HEK293 (cell line): ENCODE measurements at regions not wholly inside any gene's neighbourhood (a gene's known extent, or its start where the extent isn't known, plus 50 kb on each side); places are given as distances from the start of the nearest gene placed in this dataset.
"Not testable (repeated sequence)": the region's sequence is repeated elsewhere in the genome, so short reads cannot be mapped to it uniquely, and the experiment has no call there.

ENCODE experiments used
- CTCF ChIA-PET: fragments of 350-600 bp; formaldehyde crosslinking; extraction: SDS; loops from one replicate; lab custom pipeline; 2021; ENCODE audit warnings: antibody characterized with exemption; lab: Yijun Ruan, JAX
- POLR2A ChIA-PET: fragments of 300-600 bp; formaldehyde crosslinking; extraction: SDS; loops from one replicate; lab custom pipeline; 2020; ENCODE audit warnings: antibody characterized with exemption, inconsistent platforms; lab: Yijun Ruan, JAX
- H3K27ac ChIP-seq: fragments of 200-500 bp; sonication (Bioruptor generic); 2 replicates; pipeline ENCODE4 v1.5.1; 2014; ENCODE audit warnings: low read depth, low read length, control low read depth, inconsistent platforms; ENCODE audit errors: extremely low read depth
- H3K36me3 ChIP-seq, 2 experiments: fragments of 200-500 bp in 1 of 2; sonication (Bioruptor generic) in 1 of 2; 1 replicate in 1 of 2; 2 replicates in 1 of 2; pipeline ENCODE4 v1.5.1; 2014 to 2017; ENCODE audit warnings: inconsistent platforms in 2 of 2, low read length in 2 of 2; ENCODE audit not compliant: control insufficient read depth in 2 of 2, insufficient read depth in 1 of 2
- H3K4me1 ChIP-seq: fragments of 200-500 bp; sonication (Bioruptor generic); 2 replicates; pipeline ENCODE4 v1.5.1; 2014; ENCODE audit warnings: mild to moderate bottlenecking, low read length, inconsistent platforms; ENCODE audit not compliant: control insufficient read depth, insufficient read depth
- H3K4me3 ChIP-seq: 2 replicates; pipeline ENCODE4 v1.5.1; 2011; ENCODE audit warnings: low read depth, mild to moderate bottlenecking, control low read depth, low read length, moderate library complexity
- H3K9me3 ChIP-seq: fragments of 200-500 bp; sonication (Bioruptor generic); 2 replicates; pipeline ENCODE4 v1.5.1; 2014; ENCODE audit warnings: low read depth, low read length, inconsistent platforms; ENCODE audit not compliant: control insufficient read depth, insufficient read depth
- CTCF ChIP-seq: fragments of 450-650 bp; formaldehyde crosslinking; IDR thresholded peaks from 2 replicates; pipeline ENCODE4 v1.5.1; 2016; ENCODE audit warnings: missing biosample characterization, missing genetic modification characterization
- GLI2 ChIP-seq: fragments of 450-650 bp; formaldehyde crosslinking; IDR thresholded peaks from 2 replicates; pipeline ENCODE4; 2017; ENCODE audit warnings: missing biosample characterization, missing genetic modification characterization, low read depth, borderline replicate concordance
- HOXC10 ChIP-seq: sonication (generic); formaldehyde crosslinking; IDR thresholded peaks from 2 replicates; pipeline ENCODE4 v1.8.1; 2023; ENCODE audit warnings: mild to moderate bottlenecking, missing genetic modification reagents
- KLF7 ChIP-seq: fragments of 450-650 bp; formaldehyde crosslinking; IDR thresholded peaks from 2 replicates; pipeline ENCODE4 v1.5.1; 2016; ENCODE audit warnings: missing biosample characterization, missing genetic modification characterization, borderline replicate concordance
- YY1 ChIP-seq: fragments of 450-650 bp; formaldehyde crosslinking; IDR thresholded peaks from 2 replicates; pipeline ENCODE4 v1.5.1; 2018; ENCODE audit warnings: missing biosample characterization, missing genetic modification characterization
- ZBTB11 ChIP-seq: fragments of 450-650 bp; formaldehyde crosslinking; conservative IDR thresholded peaks from 2 replicates; pipeline ENCODE4 v1.5.1; 2016; ENCODE audit warnings: low read depth, missing biosample characterization, missing genetic modification characterization
- ZBTB48 ChIP-seq: fragments of 450-650 bp; formaldehyde crosslinking; IDR thresholded peaks from 2 replicates; pipeline ENCODE4 v1.5.1; 2016; ENCODE audit warnings: missing biosample characterization, missing genetic modification characterization
- ZNF112 ChIP-seq: fragments of 450-650 bp; formaldehyde crosslinking; IDR thresholded peaks from 2 replicates; pipeline ENCODE4 v1.5.0; 2017; ENCODE audit warnings: missing biosample characterization, missing genetic modification characterization
- ZNF114 ChIP-seq: fragments of 450-650 bp; formaldehyde crosslinking; IDR thresholded peaks from 2 replicates; pipeline ENCODE4 v1.5.0; 2017; ENCODE audit warnings: missing biosample characterization, missing genetic modification characterization
- ZNF16 ChIP-seq: fragments of 450-650 bp; formaldehyde crosslinking; IDR thresholded peaks from 2 replicates; pipeline ENCODE4 v1.5.1; 2016; ENCODE audit warnings: low read depth, missing biosample characterization, missing genetic modification characterization
- ZNF311 ChIP-seq: fragments of 450-650 bp; formaldehyde crosslinking; IDR thresholded peaks from 2 replicates; pipeline ENCODE4 v1.5.1; 2017; ENCODE audit warnings: missing biosample characterization, missing genetic modification characterization, borderline replicate concordance
- ZNF341 ChIP-seq: fragments of 450-650 bp; formaldehyde crosslinking; IDR thresholded peaks from 2 replicates; pipeline ENCODE4; 2016; ENCODE audit warnings: low read depth, missing biosample characterization, missing genetic modification characterization
- ZNF354C ChIP-seq: fragments of 450-650 bp; formaldehyde crosslinking; IDR thresholded peaks from 2 replicates; pipeline ENCODE4 v1.5.1; 2016; ENCODE audit warnings: missing biosample characterization, missing genetic modification characterization, low read depth, borderline replicate concordance
- ZNF37A ChIP-seq: fragments of 450-650 bp; IDR thresholded peaks from 2 replicates; pipeline ENCODE4 v1.5.1; 2018; ENCODE audit warnings: missing biosample characterization, missing genetic modification characterization
- ZNF426 ChIP-seq: fragments of 450-650 bp; formaldehyde crosslinking; IDR thresholded peaks from 2 replicates; pipeline ENCODE4 v1.5.1; 2017; ENCODE audit warnings: missing biosample characterization, missing genetic modification characterization, mild to moderate bottlenecking, inconsistent platforms, moderate library complexity
- ZNF560 ChIP-seq: fragments of 450-650 bp; formaldehyde crosslinking; IDR thresholded peaks from 2 replicates; pipeline ENCODE4 v1.5.1; 2017; ENCODE audit warnings: missing biosample characterization, missing genetic modification characterization, borderline replicate concordance
- ZNF830 ChIP-seq: fragments of 450-650 bp; IDR thresholded peaks from 2 replicates; pipeline ENCODE4 v1.5.0; 2018; ENCODE audit warnings: missing biosample characterization, missing genetic modification characterization, low read depth, mild to moderate bottlenecking, moderate library complexity
- TF ChIP-seq, protein P1 (sequence below): fragments of 450-650 bp; formaldehyde crosslinking; optimal IDR thresholded peaks from 2 replicates; pipeline ENCODE3; 2016; ENCODE audit warnings: missing biosample characterization, mild to moderate bottlenecking, missing genetic modification characterization
- TF ChIP-seq, protein P2 (sequence below): fragments of 450-650 bp; formaldehyde crosslinking; IDR thresholded peaks from 2 replicates; pipeline ENCODE4 v1.5.1; 2016; ENCODE audit warnings: missing biosample characterization, missing genetic modification characterization

DNA sequence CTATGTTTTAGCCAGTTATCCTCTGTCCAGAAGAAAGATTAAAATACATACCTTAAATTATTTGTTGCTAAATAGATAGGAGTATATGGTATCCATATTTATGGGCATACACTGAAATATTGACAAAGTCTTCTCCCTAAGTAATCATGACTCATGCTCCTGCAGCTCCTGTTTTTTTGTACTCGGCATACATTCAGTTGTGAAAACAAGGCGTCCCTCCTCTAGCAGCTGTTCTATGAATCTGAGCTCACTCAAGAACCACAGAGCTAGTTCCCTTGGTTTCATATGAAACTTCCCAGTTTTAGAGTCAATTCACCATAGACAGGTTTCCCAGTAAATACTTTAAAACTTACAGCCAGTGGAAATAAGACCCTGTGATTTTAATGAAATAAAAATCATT, 168.7 kb upstream of the CDH7 start:
- H3K9me3 ChIP-seq, CTCF ChIA-PET, H3K4me3 ChIP-seq, H3K4me1 ChIP-seq, POLR2A ChIA-PET, H3K36me3 ChIP-seq, H3K27ac ChIP-seq: not testable (repeated sequence)

GRCh38 chr18:65568866-65569265, 181.9 kb upstream of the CDH7 start:
- H3K27ac ChIP-seq, result no peak overlapping the region
- no peaks in the 10 kb centered on the region for H3K36me3 ChIP-seq
- H3K4me1 ChIP-seq, result no peaks in the 10 kb centered on the region
- H3K9me3 ChIP-seq, result no peaks in the 10 kb centered on the region
- TF ChIP-seq ZNF16 (tag by site-specific recombination), result no peak
- TF ChIP-seq ZNF37A, result no peak
- TF ChIP-seq, protein P1, sequence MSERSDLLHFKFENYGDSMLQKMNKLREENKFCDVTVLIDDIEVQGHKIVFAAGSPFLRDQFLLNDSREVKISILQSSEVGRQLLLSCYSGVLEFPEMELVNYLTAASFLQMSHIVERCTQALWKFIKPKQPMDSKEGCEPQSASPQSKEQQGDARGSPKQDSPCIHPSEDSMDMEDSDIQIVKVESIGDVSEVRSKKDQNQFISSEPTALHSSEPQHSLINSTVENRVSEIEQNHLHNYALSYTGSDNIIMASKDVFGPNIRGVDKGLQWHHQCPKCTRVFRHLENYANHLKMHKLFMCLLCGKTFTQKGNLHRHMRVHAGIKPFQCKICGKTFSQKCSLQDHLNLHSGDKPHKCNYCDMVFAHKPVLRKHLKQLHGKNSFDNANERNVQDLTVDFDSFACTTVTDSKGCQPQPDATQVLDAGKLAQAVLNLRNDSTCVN (tag by site-specific recombination), result no peak
- TF ChIP-seq ZNF311 (tag by site-specific recombination), result no peak
- TF ChIP-seq HOXC10 (CRISPR knock-in tag), result no peak
- POLR2A ChIA-PET, result no interaction called here
- H3K4me3 ChIP-seq, result no peak overlapping the region
- CTCF ChIA-PET, result no interaction called here

DNA sequence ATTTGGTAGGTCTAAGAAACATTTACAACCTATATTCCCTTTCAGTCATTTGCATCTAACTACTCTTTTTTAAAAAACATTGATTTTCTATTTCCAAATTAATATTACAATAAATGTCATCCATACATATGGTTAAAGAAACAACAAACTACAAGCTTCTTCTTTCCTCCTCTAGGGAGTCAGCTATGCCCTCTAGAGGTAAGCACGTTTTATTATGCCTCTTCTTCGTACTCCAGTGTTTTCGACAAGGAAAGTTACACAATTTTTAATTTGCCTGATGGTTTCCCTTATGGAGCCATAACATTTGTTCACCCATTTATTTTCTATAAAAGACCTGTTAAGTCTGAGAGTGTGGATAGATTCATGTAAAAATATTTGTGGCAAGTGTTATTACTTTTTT, 183.4 kb upstream of the CDH7 start:
- H3K27ac ChIP-seq, result no peak overlapping the region
- CTCF ChIA-PET, result interaction anchor here (1.5 kb wide), 1 partner anchor 15 kb away, joined by 3 read pairs; no protein-coding TSS in a partner anchor

GRCh38 chr18:65548316-65548715, 202.5 kb upstream of the CDH7 start:
- CTCF ChIA-PET, result no interaction called here
- no peaks in the 10 kb centered on the region for H3K36me3 ChIP-seq
- H3K9me3 ChIP-seq, result no peaks in the 10 kb centered on the region
- TF ChIP-seq ZBTB11 (tag by site-specific recombination) (no peak), ZNF830 (tag by site-specific recombination) (no peak), YY1 (tag by site-specific recombination) (no peak), KLF7 (tag by site-specific recombination) (no peak), ZNF112 (tag by site-specific recombination) (no peak), GLI2 (tag by site-specific recombination) (no peak), ZBTB48 (no peak), ZNF560 (tag by site-specific recombination) (no peak), ZNF341 (tag by site-specific recombination) (no peak), ZNF114 (tag by site-specific recombination) (no peak), ZNF426 (tag by site-specific recombination) (no peak), ZNF354C (no peak)
- no peak overlapping the region for H3K4me3 ChIP-seq
- POLR2A ChIA-PET, result no interaction called here
- H3K27ac ChIP-seq, result no peak overlapping the region
- no peaks in the 10 kb centered on the region for H3K4me1 ChIP-seq

More for the DNA sequence above, 183.4 kb upstream of the CDH7 start:
- H3K4me1 ChIP-seq, result no peaks in the 10 kb centered on the region
- H3K4me3 ChIP-seq, result no peak overlapping the region
- H3K36me3 ChIP-seq, result no peaks in the 10 kb centered on the region
- TF ChIP-seq, protein P2, sequence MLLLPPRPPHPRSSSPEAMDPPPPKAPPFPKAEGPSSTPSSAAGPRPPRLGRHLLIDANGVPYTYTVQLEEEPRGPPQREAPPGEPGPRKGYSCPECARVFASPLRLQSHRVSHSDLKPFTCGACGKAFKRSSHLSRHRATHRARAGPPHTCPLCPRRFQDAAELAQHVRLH (tag by site-specific recombination), result no peak
- 0 out of 2 replicates have a peak, but pooled peaks have one; percentile 20 for TF ChIP-seq CTCF (tag by site-specific recombination)
- POLR2A ChIA-PET, result no interaction called here
- H3K9me3 ChIP-seq, result no peaks in the 10 kb centered on the region
